Mammary epithelial cell (primary cell): ENCODE measurements at regions not wholly inside any gene's neighbourhood (a gene's known extent, or its start where the extent isn't known, plus 50 kb on each side); places are given as distances from the start of the nearest gene placed in this dataset.

Source experiments
- CTCF ChIP-seq, 2 donors: IDR thresholded peaks in 1 of 2; conservative IDR thresholded peaks in 1 of 2; 2 replicates each; pipeline ENCODE4 v1.5.1; 2011 to 2012; ENCODE audit warnings: inconsistent platforms in 2 of 2, low read length in 2 of 2, mild to moderate bottlenecking in 2 of 2, control low read depth in 1 of 2, low read depth in 1 of 2; ENCODE audit not compliant: insufficient read depth in 1 of 2; ENCODE audit errors: extremely low read depth in 1 of 2
- EZH2 ChIP-seq: IDR thresholded peaks from 2 replicates; pipeline ENCODE4 v1.6.1; 2012; ENCODE audit warnings: low read length, inconsistent platforms, borderline replicate concordance

- TF ChIP-seq EZH2 (no peak), CTCF (conservative IDR thresholded peaks at IDR 0.05 in 1 of 2, IDR thresholded peaks at IDR 0.05 in 1 of 2; ENCODE audit: extremely low read depth in 1 of 2, insufficient read depth in 1 of 2, low read depth in 1 of 2, low read length in 2 of 2) (no peak)
Measured at GRCh38 chr10:3385487-3385886, 212.9 kb upstream of the PITRM1 start.
